Breast epithelium (tissue), 4 donors: ENCODE measurements at regions not wholly inside any gene's neighbourhood (a gene's known extent, or its start where the extent isn't known, plus 50 kb on each side); places are given as distances from the start of the nearest gene placed in this dataset.

Source experiments
- DNase-seq, 2 donors: peaks; one replicate each; pipeline ENCODE4 v3.0.0-alpha.2; 2019; ENCODE audit warnings: low spot score in 2 of 2
- H3K27ac ChIP-seq, 2 donors: fragments of 200-600 bp; sonication (generic) in 1 of 2; one replicate each; pipeline ENCODE4 v1.5.1; 2016 to 2019; ENCODE audit warnings: mild to moderate bottlenecking in 1 of 2
- H3K27me3 ChIP-seq, 2 donors: fragments of 200-600 bp; sonication (generic) in 1 of 2; one replicate each; pipeline versions ENCODE4 v1.5.1 to v1.6.0; 2017 to 2019; ENCODE audit warnings: control low read depth in 1 of 2, mild to moderate bottlenecking in 1 of 2
- H3K36me3 ChIP-seq: fragments of 200-600 bp; one replicate; pipeline ENCODE4 v1.5.1; 2019
- H3K4me1 ChIP-seq, 2 donors: fragments of 200-600 bp; sonication (generic); one replicate each; pipeline ENCODE4 v1.5.1; 2016 to 2019; ENCODE audit warnings: control low read depth in 1 of 2
- H3K4me3 ChIP-seq, 3 donors: fragments of 200-600 bp; sonication (generic); 1 replicate in 2 of 3; 2 replicates in 1 of 3; pipeline ENCODE4 v1.5.1; 2016 to 2019; ENCODE audit warnings: mild to moderate bottlenecking in 3 of 3, moderate library complexity in 2 of 3
- H3K9me3 ChIP-seq, 2 donors: fragments of 200-600 bp; sonication (generic) in 1 of 2; one replicate each; pipeline ENCODE4 v1.5.1; 2016 to 2019; ENCODE audit warnings: control low read depth in 1 of 2
- POLR2A ChIP-seq: fragments of 450-650 bp; IDR thresholded peaks from one replicate; pipeline ENCODE4 v1.6.1; 2016; ENCODE audit warnings: antibody characterized with exemption, mild to moderate bottlenecking, moderate library complexity
- POLR2AphosphoS5 ChIP-seq, 3 donors: sonication (generic); formaldehyde crosslinking; IDR thresholded peaks; one replicate each; pipeline ENCODE4 v1.6.1; 2017; ENCODE audit warnings: antibody characterized with exemption in 3 of 3
- intact Hi-C: fragments of 100-400 bp; cut with DNase I; formaldehyde crosslinking; loops from one replicate; pipeline ENCODE4 v1.15.1; 2023; ENCODE audit warnings: low total_unique reads
- TF ChIP-seq, protein P1 (sequence below), 3 donors: fragments of 450-650 bp; IDR thresholded peaks; one replicate each; pipeline ENCODE4 v1.5.1; 2016 to 2017; ENCODE audit warnings: antibody characterized with exemption in 3 of 3, mild to moderate bottlenecking in 3 of 3, moderate library complexity in 3 of 3

- Histone ChIP-seq H3K36me3 (no peaks in the 10 kb centered on the region), H3K4me1 (no peaks in the 10 kb centered on the region), H3K4me3 (no peak overlapping the region), H3K9me3 (peaks cover 0 to 4% of the 10 kb centered on the region in 2 donors), H3K27me3 (no peaks in the 10 kb centered on the region), H3K27ac (no peak overlapping the region)
- TF ChIP-seq POLR2A (no peak), POLR2AphosphoS5 (IDR thresholded peaks at IDR 0.05) (no peak)
- TF ChIP-seq, protein P1, sequence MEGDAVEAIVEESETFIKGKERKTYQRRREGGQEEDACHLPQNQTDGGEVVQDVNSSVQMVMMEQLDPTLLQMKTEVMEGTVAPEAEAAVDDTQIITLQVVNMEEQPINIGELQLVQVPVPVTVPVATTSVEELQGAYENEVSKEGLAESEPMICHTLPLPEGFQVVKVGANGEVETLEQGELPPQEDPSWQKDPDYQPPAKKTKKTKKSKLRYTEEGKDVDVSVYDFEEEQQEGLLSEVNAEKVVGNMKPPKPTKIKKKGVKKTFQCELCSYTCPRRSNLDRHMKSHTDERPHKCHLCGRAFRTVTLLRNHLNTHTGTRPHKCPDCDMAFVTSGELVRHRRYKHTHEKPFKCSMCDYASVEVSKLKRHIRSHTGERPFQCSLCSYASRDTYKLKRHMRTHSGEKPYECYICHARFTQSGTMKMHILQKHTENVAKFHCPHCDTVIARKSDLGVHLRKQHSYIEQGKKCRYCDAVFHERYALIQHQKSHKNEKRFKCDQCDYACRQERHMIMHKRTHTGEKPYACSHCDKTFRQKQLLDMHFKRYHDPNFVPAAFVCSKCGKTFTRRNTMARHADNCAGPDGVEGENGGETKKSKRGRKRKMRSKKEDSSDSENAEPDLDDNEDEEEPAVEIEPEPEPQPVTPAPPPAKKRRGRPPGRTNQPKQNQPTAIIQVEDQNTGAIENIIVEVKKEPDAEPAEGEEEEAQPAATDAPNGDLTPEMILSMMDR (IDR thresholded peaks at IDR 0.05), result no peak
- intact Hi-C loops, result no loop called here
- DNase-seq, result no peak
Observed at GRCh38 chr2:66084948-66085590, 349.9 kb upstream of the MEIS1 start.

DNA sequence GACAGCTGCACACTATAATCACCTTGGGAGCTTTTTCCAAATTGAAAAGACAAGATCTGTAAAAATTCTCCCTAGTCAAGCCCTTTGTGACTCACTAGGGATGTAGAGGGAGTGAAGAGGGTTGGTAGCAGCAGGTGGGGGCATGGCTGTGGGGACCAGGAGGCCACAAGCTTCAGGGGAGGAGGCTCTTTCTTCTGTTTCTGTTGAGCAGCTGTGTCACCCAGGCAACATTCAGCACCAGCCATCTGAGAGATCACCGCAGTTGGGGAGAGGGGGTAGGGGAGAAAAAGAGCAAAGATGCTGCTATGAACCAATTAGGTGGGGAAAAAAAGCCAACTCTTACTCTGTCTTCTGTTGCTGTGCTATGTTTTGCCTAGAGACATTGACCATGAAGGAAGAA, 352.3 kb upstream of the MEIS1 start:
- Histone ChIP-seq H3K4me1 (no peaks in the 10 kb centered on the region), H3K27ac (no peak overlapping the region), H3K27me3 (no peaks in the 10 kb centered on the region), H3K4me3 (no peak overlapping the region), H3K9me3 (peaks cover 0 to 4% of the 10 kb centered on the region in 2 donors), H3K36me3 (no peaks in the 10 kb centered on the region)
- TF ChIP-seq, protein P1 (IDR thresholded peaks at IDR 0.05), result no peak
- TF ChIP-seq POLR2AphosphoS5 (IDR thresholded peaks at IDR 0.05), result no peak
- TF ChIP-seq POLR2A, result no peak
- no peak for DNase-seq
- intact Hi-C loops, result no loop called here

GRCh38 chr2:66080127-66080526, 354.8 kb upstream of the MEIS1 start:
- no peaks in the 10 kb centered on the region for H3K4me1 ChIP-seq
- H3K27me3 ChIP-seq, result no peaks in the 10 kb centered on the region
- no peak overlapping the region for H3K27ac ChIP-seq
- H3K4me3 ChIP-seq, result no peak overlapping the region
- H3K9me3 ChIP-seq, result no peaks in the 10 kb centered on the region
- intact Hi-C loops, result no loop called here
- TF ChIP-seq POLR2A, result no peak
- no peak for TF ChIP-seq POLR2AphosphoS5 (IDR thresholded peaks at IDR 0.05)
- TF ChIP-seq, protein P1 (IDR thresholded peaks at IDR 0.05), result no peak
- no peaks in the 10 kb centered on the region for H3K36me3 ChIP-seq
- DNase-seq, result no peak

DNA sequence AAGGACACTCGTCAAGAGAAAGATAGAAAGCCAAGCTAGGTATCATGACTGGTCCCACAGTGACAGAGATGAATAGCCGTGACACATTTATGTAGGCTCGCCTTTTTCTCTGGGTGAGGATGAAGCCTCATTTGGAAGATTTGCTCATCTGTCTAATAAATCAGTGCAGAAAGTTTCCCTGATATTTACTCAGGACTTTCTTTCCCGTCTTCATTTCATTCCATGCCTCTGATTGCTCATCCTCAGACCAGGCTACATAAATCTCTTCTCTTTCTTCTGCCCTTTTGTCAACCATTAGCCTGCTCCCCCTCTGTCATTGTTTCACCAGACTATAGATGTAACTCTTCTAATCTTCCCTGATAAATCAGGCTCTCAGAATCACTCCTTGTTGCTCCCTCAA, 361.8 kb upstream of the MEIS1 start:
- Histone ChIP-seq H3K4me3 (no peak overlapping the region), H3K4me1 (no peaks in the 10 kb centered on the region), H3K27me3 (no peaks in the 10 kb centered on the region), H3K27ac (no peak overlapping the region), H3K36me3 (no peaks in the 10 kb centered on the region), H3K9me3 (no peaks in the 10 kb centered on the region)
- intact Hi-C loops, result no loop called here
- DNase-seq, result no peak
- TF ChIP-seq POLR2AphosphoS5 (IDR thresholded peaks at IDR 0.05) (no peak), POLR2A (no peak)
- TF ChIP-seq, protein P1 (IDR thresholded peaks at IDR 0.05), result no peak

GRCh38 chr2:66070721-66071602, 364.0 kb upstream of the MEIS1 start:
- no peaks in the 10 kb centered on the region for H3K36me3 ChIP-seq
- DNase-seq, result no peak
- no peaks in the 10 kb centered on the region for H3K4me1 ChIP-seq
- no peak for TF ChIP-seq POLR2A
- no peak for TF ChIP-seq POLR2AphosphoS5 (IDR thresholded peaks at IDR 0.05)
- TF ChIP-seq, protein P1 (IDR thresholded peaks at IDR 0.05), result no peak
- intact Hi-C loops, result no loop called here
- H3K4me3 ChIP-seq, result no peak overlapping the region
- no peak overlapping the region for H3K27ac ChIP-seq
- no peaks in the 10 kb centered on the region for H3K27me3 ChIP-seq
- H3K9me3 ChIP-seq, result no peaks in the 10 kb centered on the region
